8988T (cell line): ENCODE measurements at regions not wholly inside any gene's neighbourhood (a gene's known extent, or its start where the extent isn't known, plus 50 kb on each side); places are given as distances from the start of the nearest gene placed in this dataset.

Experiments
- DNase-seq: peaks from one replicate; pipeline ENCODE4 v3.0.0; 2011

DNA sequence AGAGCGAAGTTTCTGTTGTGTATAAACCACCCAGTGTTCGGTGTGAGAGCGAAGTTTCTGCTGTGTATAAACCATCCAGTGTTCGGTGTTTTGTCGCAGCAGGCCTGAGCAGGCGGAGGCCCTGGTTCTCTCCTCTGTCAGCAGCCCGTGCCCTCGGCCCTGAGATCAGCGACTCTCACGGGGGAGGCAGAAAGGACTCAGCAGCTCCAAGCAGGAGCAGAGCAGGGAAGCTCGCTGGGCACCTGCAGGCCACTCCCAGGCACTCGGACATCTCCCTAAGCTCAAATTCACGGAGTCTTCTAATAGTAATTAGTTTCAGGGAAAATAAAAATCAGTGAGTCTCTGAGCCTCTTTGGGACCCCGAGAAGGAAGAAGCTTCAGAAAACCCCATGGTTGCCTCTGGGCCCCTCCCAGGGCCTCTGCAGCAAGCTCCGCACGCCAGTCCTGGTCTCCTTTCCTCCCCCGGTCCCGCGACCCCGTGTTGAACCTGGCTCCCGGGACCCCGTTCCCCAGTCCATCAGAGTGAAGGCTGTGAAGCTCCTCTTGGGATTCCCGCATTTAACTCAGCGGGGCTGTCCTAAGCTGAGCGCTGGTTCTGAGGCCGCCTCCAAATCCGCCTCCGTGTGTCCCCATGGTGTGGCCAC is 81.9 kb upstream of the ADAMTS2 start:
- DNase-seq, result no peak

DNA sequence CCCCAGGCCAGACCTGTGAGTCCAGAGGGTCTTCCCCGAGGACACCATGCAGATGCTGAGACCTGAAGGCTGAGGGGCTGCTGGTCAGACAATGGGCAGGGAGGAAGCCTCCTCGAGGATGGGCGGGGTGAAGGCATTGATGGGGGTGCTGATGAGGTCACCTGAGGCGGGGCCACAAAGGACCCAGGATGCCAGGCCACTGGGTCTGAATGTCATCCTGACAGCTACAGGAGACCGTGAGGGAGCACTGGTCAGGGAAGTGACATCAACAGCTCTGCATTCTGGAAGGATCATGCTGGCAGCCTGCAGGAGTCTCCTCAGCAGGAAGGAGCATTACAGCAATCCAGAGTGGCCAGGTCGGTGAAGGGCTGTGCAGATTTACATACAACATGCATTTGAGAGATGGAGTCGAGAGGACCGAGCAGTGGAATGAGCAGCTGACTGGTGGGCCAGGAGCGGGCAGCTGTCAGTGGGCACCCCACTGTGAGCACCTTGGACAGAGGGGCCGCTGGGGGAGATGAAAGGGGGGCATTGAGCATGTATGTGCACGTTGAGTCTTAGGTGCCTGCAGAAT is 77.7 kb upstream of the ADAMTS2 start:
- no peak for DNase-seq

DNA sequence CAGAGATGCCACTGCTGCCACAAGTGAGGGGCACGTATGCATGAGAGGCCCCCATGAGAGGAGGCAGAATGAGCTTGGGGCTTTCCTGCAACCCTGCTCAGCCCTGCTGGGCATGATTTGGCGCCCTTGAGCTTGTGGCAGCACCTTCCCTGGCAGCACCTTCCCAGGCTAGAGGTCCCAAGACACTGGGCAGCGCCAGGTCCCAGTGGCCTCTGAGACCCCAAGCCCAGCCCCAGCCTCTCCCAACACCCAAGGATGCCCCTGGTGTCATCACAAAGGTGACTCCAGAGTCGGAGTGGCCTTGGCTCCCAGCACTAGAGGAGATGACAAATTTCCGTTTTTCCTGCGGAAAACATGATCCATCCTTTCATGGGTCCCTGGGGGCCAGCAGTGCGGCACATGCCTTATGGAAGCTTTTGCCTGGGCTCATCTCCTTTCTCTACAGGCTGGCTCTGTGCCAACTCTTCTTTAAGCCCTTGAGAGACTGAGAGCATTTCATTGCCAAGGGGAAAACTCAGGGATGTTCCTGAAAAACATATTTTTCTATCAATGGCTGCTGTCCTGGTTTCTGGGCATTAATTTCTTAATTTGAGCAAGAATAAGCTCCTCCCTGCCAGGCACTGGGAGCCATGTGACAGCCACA is 77.1 kb upstream of the ADAMTS2 start:
- no peak for DNase-seq

DNA sequence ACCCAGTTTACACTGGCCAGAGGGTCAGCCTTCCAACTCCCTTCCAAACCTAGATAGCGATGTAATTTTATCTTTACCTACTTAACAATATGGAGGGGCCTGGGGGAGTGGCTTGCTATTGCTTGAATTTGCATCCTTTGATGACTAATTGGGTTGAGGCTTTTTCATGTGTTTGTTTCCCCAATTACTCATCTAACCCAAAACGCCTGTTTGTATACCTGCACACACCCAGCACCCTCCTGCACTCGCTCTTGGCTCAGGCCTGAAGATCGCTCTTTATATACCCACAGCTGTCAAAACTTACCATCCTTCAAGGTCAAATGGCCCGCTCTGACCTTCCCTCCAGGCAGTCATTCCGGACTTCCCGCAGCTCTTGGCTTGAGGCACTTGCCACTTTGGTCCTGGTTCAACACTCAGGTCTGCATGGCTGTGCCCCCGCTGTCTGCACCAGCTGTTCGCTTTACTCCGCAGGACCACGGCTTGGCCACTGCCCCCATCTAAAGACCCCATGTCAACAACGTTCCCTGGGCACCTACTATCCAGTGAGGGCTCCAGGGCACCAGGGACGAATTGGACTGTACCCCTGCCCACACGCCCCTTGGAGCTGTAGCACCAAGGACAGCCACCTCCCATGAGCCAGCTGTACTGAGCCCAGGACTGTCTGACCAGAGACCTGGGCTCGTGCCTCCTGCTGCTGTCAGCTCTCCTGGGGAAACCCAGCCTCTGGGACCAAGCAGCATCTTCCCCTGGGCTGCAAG is 76.1 kb upstream of the ADAMTS2 start:
- no peak for DNase-seq

DNA sequence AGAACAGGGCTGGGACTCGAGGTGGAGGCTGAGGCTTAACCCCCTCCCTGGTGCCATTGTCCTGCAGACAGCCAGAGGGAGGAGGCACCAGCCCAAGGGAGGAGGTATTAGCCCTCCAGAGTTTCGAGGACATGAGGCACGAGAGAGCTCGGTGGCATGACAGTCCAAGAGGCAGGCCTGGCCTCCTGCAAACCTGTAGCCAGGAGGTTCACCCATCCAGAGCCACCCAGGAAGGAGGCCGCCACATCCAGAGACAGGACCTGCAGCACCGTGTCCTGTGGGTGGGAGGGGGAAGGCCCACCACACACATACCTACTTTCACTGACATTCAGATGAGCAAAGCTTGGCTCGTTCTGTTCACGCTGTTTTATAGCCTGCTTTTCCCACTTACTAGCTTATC is 75.2 kb upstream of the ADAMTS2 start:
- no peak for DNase-seq

DNA sequence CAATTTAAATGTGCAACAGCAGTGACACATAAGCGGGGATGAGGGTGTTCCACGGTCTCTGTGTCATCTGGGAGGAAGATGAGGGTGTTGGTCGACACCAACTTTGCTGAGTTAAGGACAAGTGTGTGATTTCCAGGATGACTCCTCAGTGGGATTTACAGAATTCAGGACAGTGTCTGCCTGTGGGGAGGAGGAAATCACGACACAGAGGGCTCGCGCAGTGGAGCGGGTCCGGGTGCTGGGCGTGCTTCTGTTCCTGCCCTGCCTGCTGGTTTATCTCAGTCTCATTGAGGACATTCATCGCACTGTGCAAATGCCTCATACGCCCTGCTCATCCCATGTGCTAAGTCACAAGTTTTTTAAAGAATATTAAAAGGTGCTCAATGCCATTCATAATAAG is 73.7 kb upstream of the ADAMTS2 start:
- no peak for DNase-seq

DNA sequence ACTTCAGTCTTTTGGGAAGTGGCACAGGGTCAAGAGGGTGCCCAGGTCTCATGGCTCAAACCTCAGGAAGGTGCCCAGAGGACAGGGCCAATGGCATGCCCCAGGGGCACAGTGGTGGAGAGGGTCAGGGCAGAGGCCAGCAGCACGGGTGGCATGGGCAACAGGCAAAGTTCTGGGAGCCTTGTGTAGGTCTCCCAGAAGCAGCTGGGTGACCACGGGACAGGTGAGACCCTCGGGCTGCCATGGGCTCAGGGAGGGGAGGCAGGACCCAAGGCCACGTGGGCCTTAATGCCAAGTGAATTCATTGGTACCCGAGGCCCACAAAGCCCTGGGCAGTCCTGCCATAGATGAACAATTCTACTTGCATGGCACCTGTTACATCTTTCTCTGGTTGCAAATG is 72.4 kb upstream of the ADAMTS2 start:
- no peak for DNase-seq

DNA sequence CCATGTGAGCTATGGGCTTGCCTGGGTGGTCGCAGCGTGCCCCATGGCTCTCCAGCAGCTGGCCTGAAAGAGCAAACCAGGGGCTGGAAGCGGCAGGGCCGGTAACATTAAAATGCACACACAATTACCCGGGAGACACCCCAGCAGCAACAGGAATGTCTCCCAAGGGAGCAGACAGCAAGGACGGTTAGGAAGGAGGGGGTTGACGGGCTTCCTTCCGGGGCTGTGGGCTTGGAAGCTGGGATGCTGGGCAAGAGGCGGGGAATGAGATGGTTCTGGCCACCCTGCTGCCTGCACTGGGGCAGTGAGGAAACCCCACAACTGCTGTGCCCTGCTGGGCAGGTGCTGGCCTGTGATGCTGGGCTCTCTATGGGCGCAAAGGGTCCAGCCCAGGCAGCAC is 71.8 kb upstream of the ADAMTS2 start:
- DNase-seq, result no peak

DNA sequence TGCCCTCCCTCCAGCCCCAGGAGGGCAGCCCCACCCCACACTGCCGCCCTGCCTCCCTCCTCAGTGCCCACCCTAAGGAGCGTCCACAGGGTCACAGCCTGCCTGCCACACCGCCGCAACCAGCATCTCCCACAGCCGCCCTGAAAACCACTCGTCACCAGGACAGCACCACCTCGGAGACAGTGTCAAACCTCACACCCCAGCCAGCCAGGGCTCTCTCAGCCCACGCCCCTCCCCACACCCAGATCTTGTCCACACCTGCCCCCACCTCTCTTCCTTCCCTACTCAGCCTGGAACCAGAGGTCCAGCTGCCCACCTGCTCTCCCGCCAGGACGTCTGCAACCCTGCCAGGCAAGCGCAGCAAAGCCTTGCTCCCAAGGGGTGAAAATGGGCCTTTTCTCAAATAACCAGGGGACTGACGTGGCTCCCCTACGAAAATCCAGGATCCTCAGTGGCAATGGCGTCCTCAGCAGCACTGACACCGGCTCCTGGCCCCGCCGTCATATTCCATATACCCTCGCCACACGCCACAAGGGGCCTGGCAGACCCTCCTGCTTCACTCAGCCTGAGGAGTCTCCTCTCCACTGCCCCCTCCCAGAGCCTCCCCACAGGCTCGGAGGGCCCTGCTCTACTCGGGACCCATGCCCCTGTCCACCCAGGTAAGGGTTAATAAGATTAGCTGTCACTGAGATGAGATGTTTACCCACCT is 71.0 kb upstream of the ADAMTS2 start:
- no peak for DNase-seq

DNA sequence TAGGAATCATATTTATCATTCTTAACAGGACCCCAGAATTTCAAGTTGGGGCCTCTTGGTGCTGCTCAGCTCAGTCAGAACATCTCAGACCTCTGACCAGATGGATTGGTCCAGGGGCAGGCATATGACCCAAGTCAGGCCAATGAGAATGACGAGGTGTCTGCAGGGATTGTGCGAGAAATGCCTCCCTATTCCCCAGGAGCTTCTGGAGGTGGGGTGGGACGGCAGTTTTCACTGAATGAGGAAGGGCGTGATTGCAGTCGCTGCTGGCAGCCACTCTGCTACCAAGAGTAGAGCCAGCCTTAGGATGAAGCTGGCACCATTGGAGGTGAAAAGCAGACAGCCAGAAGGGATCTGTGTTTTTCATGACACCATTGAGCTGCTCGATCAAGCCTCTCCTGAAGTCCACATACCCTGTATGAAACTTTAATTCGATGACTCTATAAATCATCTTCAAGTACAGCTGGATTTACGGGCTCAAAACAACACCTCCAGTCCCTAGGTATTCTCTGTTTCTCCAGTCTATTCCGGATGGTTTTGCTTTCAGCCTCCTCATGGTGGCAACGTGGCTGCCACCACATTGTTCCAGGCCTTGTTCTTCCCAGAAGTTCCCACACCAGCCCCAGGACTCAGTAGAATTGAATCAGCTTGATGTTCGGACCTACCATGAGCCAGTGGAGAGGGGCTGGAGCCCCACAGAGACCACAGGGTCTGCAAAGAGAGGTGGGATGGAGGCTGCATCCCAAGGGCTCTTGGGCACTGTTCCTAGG is 70.2 kb upstream of the ADAMTS2 start:
- no peak for DNase-seq

DNA sequence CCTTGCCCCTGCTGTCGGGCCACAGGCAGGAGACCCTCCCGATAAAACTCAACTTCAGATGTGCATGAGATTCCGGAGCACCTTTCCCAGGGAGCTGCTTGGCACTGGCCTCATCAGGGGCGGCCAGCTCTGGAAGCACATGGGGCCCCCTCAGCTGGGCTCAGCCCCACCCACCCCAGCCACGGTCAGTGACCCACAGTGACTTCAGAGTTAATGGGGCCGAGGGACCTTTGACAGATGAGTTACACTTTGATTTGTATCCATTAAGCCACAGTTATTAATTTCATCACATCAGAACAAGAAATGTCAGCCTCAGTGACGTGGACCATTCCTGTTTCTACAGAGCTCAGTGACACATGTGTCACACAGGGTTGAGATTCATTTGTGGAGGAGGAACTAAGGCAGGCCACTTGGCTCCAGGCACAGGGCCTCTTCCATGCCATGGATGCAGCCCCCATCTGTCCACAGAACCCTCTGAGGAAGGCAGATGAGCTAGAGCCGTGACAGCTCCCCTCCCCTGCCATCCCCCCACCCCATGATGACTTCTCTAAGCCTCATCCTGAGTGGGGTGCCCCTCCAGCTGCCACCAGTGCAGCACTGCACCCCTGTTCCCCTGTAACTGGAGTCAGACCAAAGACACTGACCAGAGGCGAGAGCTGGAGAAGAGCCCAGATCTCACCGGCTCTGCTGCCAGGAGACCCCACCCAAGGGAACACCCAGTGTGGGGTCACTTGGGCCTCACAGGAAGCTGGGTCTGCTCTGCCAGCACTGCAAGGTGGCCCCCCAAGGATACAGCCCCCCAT is 69.4 kb upstream of the ADAMTS2 start:
- DNase-seq, result no peak

DNA sequence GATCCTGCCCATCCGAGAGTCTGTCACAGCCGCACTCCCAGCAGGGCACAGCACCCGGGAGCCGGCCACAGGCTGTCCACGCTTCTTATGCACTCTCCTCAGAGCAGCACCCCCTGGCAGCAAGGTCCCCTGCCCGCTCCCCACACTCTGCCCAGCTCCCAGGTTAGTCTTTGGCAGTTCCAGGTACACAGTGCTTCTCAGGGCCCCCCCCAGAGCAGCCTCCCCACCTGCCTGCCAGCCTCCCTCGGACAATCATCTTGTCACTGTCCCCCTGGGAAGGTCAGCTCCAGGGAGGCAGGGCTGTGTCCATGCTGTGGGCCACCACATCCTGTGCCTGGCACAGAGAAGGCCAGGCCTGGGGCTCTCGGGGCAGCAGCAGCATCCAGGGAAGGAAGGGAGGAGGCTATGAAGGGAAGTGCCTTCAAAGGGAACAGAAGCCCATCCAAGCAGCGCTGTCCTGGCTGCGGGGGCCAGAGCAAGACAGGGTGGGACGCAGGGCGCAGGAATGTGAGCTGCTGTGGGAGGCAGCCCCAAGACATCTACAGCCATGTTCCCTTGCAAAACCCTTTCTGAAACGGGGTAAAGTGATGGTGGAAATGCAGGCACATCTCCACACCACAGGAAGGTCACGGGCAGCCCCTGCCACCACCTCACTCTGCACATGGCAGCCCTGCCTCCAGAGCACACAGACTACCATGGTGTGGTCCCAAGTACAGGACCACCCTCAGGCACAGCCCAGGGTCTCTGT is 68.6 kb upstream of the ADAMTS2 start:
- no peak for DNase-seq

DNA sequence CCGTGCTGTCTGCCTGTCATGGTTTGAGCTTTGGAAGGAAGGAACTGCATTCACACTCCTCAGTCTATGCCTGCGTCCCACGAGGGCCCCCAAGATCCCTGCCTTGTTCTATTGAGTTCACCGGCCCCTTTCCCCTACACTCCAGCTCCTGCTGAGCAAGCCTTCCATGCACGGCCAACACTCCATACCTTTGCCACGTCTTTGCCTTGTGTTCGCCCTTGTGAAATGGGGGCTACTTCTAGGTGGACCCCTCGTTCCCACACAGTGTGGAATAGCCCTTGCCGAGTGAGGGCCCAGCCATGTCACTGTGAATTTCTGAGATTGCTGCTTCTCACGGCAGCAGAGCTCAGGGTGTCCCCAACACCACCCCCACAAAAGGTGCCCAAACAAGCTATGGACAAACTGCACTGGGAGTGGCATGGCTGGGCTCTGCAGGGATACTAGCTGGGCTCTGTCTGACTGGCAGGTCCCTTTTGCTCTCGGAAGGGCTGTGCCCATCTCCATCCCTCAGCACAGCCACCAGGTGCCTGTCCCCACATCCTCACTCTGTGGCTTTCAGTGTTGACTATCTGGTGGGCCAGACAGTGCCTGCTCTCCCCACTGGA is 67.9 kb upstream of the ADAMTS2 start:
- no peak for DNase-seq

DNA sequence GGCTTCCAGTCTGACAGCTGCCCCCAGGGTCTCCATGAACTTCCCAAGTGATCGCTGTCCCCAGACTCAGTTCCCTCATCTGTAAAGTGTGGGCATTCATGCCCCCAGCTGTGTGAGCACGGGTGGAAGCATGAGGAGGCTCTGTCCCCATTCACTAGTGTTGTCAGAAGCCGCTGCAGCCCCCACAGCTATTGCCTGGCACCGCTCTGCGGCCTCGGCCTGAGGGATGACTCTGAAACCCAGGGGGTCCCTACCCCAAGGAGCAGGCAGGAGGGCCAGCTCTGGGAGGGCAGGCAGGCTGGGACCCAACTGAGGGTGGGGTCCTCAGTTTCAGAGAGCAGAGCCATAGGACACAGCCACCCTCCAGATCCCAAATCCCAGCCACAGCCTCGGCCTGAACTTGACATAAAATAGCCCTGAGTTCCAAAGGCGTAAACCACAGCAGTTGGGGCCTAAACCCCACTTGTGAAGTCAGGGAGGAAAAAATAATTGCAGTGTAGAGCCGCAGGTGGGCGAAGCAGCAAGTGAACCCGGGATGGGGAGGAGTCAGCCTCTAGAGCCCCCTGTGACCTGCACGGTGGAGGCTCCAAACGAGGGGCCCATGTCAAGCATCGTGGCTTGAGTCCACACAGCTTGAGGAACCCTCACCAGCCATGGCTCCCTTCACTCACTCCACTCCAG is 66.0 kb upstream of the ADAMTS2 start:
- DNase-seq, result no peak

DNA sequence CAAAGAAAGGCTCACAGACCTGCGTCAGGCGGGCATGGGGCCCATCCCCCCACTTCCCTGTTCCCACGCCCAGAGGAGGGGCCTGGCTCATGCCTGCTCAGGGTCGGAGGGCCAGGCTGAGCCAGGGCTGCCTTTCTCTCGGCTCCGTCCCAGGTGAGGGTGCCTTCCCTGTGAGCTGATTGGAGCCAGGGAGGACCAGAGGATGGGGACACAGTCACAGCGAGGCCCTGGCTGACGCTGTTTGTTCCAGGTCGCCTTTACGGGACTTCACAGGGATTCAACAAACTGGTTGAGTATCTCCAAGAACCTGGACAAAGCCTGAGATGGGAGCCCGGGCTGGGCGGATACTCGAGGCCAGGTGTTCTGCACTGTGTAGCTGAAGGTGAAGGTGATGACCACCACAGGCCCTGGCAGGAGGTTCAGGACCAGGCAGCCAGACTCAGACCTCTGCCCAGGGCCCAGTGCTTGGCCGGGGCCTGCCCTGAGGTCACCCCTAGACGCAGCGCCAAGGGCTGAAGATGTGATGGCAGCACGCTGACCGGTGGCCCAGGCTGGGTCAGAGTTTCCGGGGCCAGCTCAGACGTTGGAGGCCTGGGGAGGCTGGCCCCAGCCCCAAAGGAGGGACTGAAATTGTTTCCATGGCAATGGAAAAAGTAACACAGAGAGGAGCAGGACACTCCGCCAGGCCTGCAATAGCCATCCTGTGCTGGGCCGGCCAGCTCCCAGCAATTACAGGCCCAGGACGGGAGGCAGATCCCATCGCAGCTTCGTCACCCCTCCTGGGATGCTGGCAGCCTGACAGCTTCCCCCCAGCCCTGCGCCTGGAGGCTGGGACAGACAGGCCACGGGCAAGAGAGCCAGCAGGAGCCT is 65.3 kb upstream of the ADAMTS2 start:
- no peak for DNase-seq

DNA sequence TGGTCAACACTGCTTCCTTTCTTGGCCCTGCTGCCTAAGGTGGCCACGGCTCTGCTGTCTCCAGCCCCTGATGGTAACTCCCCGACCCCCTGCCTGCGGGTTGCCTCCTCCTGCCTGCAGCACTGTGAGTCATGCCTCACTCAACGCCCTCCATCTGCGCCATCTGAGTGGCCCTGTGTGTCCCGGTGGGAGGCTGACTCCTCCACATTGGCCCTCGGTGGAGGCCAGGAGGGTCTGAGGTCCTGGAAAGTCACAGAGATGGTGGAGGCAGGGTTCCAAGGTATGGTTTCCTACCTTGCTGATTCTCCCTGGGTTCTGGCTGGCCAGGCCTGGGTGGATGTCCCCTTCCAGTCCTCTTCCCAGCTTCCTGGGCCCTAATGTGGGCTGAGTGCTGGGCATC is 64.5 kb upstream of the ADAMTS2 start:
- no peak for DNase-seq

DNA sequence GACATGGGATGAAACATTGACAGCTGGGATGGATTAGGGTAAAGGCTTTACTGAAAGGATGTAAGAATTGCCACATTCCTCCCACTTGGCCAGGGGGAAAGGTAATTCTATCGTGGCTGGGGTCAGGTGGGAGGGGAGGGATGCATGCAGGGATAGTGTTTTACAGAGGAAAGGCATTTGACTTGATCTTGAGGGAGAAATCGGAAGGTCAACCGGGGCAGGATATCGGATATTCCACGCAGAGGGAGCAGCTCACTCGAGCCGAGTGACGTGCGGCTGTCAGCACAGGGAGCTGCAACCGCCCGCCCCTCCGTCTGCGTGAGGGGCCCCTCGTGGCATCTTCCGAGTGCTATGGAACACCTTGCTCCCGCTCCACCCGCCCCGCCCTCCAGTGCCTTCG is 63.4 kb upstream of the ADAMTS2 start:
- DNase-seq, result no peak
